ENCODE measurements at regions not wholly inside any gene's neighbourhood (a gene's known extent, or its start where the extent isn't known, plus 50 kb on each side); places are given as distances from the start of the nearest gene placed in this dataset.

DNA sequence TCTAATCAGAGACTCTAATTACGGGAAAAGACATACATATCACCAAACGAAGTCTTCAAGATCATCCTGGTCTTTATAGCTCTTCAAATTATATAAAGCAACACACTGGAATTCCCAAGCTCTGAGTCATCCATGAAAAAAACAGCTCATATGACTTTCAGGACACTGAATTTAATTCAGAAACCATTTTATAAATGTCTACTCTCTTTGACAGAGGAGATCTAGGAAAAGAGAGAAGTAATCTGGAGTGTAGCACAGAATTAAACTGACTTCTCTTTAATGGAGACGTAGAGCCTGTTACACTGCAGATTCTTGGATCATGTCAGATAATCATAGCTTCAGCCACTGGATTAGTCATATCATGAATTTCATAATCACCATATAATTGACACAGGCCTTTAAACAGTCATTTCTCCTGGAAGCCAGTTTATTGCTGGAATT lies 86.8 kb upstream of the WSB1 start:
- TF ChIP-seq, protein P1, sequence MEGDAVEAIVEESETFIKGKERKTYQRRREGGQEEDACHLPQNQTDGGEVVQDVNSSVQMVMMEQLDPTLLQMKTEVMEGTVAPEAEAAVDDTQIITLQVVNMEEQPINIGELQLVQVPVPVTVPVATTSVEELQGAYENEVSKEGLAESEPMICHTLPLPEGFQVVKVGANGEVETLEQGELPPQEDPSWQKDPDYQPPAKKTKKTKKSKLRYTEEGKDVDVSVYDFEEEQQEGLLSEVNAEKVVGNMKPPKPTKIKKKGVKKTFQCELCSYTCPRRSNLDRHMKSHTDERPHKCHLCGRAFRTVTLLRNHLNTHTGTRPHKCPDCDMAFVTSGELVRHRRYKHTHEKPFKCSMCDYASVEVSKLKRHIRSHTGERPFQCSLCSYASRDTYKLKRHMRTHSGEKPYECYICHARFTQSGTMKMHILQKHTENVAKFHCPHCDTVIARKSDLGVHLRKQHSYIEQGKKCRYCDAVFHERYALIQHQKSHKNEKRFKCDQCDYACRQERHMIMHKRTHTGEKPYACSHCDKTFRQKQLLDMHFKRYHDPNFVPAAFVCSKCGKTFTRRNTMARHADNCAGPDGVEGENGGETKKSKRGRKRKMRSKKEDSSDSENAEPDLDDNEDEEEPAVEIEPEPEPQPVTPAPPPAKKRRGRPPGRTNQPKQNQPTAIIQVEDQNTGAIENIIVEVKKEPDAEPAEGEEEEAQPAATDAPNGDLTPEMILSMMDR (IDR thresholded peaks at IDR 0.05; ENCODE audit: insufficient read depth, low read length) = no peak
- TF ChIP-seq, protein P2, sequence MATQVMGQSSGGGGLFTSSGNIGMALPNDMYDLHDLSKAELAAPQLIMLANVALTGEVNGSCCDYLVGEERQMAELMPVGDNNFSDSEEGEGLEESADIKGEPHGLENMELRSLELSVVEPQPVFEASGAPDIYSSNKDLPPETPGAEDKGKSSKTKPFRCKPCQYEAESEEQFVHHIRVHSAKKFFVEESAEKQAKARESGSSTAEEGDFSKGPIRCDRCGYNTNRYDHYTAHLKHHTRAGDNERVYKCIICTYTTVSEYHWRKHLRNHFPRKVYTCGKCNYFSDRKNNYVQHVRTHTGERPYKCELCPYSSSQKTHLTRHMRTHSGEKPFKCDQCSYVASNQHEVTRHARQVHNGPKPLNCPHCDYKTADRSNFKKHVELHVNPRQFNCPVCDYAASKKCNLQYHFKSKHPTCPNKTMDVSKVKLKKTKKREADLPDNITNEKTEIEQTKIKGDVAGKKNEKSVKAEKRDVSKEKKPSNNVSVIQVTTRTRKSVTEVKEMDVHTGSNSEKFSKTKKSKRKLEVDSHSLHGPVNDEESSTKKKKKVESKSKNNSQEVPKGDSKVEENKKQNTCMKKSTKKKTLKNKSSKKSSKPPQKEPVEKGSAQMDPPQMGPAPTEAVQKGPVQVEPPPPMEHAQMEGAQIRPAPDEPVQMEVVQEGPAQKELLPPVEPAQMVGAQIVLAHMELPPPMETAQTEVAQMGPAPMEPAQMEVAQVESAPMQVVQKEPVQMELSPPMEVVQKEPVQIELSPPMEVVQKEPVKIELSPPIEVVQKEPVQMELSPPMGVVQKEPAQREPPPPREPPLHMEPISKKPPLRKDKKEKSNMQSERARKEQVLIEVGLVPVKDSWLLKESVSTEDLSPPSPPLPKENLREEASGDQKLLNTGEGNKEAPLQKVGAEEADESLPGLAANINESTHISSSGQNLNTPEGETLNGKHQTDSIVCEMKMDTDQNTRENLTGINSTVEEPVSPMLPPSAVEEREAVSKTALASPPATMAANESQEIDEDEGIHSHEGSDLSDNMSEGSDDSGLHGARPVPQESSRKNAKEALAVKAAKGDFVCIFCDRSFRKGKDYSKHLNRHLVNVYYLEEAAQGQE (IDR thresholded peaks at IDR 0.05; ENCODE audit: insufficient replicate concordance, low read depth) = no peak
- no peak for TF ChIP-seq POLR2AphosphoS5 (IDR thresholded peaks at IDR 0.05; ENCODE audit: low read depth)
